Kidney (tissue), 13 donors: ENCODE measurements at regions not wholly inside any gene's neighbourhood (a gene's known extent, or its start where the extent isn't known, plus 50 kb on each side); places are given as distances from the start of the nearest gene placed in this dataset.

Source experiments
- DNase-seq, 5 donors: peaks; one replicate each; pipeline ENCODE4 v3.0.0-alpha.2; 2013 to 2020
- FAIRE-seq: peaks from 2 replicates; lab custom pipeline; 2012; peaks lifted over from hg19 to GRCh38; lab: Jason Lieb, UNC
- H3K27ac ChIP-seq, 2 donors: one replicate each; pipeline ENCODE4 v1.7.0; 2013; ENCODE audit warnings: low read depth in 2 of 2, low read length in 2 of 2, inconsistent platforms in 1 of 2
- H3K27me3 ChIP-seq: one replicate; pipeline ENCODE4 v1.7.1; 2013; ENCODE audit warnings: low read length, inconsistent platforms; ENCODE audit not compliant: control insufficient read depth, insufficient read depth
- H3K36me3 ChIP-seq, 3 donors: one replicate each; pipeline versions ENCODE4 v1.7.0 to v1.7.1; 2013; ENCODE audit warnings: low read length in 3 of 3, control low read depth in 1 of 3, inconsistent platforms in 1 of 3; ENCODE audit not compliant: insufficient read depth in 3 of 3, control insufficient read depth in 2 of 3
- H3K4me1 ChIP-seq, 3 donors: one replicate each; pipeline versions ENCODE4 v1.7.0 to v1.7.1; 2013; ENCODE audit warnings: low read length in 3 of 3, inconsistent platforms in 1 of 3, low read depth in 1 of 3; ENCODE audit not compliant: control insufficient read depth in 2 of 3, insufficient read depth in 2 of 3
- H3K4me3 ChIP-seq, 3 donors: one replicate each; pipeline versions ENCODE4 v1.7.0 to v1.8.1; 2013; ENCODE audit warnings: low read length in 3 of 3, control low read depth in 1 of 3, inconsistent platforms in 1 of 3
- H3K9ac ChIP-seq, 3 donors: one replicate each; pipeline versions ENCODE4 v1.7.0 to v1.7.1; 2013; ENCODE audit warnings: low read length in 3 of 3, control low read depth in 1 of 3, inconsistent platforms in 1 of 3
- H3K9me3 ChIP-seq, 3 donors: one replicate each; pipeline versions ENCODE4 v1.7.0 to v1.7.1; 2013; ENCODE audit warnings: low read length in 3 of 3, control low read depth in 1 of 3, inconsistent platforms in 1 of 3; ENCODE audit not compliant: control insufficient read depth in 2 of 3, insufficient read depth in 1 of 3
- intact Hi-C: fragments of 100-400 bp; cut with DNase I; formaldehyde crosslinking; loops from one replicate; pipeline ENCODE4 v1.11.1; 2022
- TF ChIP-seq, protein P1 (sequence below): IDR thresholded peaks from 3 replicates; pipeline ENCODE4 v1.5.1; 2012; ENCODE audit warnings: mild to moderate bottlenecking, moderate library complexity, borderline replicate concordance; ENCODE audit not compliant: insufficient read depth; ENCODE audit errors: extremely low read depth
- donor health status: control.
- donor health status: control.
- donor health status: control.
- donor health status: control.
- donor health status: control.
- donor health status: DM: yes; HTN: yes; CAD: no.
- donor health status: Normal renal cell carcinoma (clear cell type).

DNA sequence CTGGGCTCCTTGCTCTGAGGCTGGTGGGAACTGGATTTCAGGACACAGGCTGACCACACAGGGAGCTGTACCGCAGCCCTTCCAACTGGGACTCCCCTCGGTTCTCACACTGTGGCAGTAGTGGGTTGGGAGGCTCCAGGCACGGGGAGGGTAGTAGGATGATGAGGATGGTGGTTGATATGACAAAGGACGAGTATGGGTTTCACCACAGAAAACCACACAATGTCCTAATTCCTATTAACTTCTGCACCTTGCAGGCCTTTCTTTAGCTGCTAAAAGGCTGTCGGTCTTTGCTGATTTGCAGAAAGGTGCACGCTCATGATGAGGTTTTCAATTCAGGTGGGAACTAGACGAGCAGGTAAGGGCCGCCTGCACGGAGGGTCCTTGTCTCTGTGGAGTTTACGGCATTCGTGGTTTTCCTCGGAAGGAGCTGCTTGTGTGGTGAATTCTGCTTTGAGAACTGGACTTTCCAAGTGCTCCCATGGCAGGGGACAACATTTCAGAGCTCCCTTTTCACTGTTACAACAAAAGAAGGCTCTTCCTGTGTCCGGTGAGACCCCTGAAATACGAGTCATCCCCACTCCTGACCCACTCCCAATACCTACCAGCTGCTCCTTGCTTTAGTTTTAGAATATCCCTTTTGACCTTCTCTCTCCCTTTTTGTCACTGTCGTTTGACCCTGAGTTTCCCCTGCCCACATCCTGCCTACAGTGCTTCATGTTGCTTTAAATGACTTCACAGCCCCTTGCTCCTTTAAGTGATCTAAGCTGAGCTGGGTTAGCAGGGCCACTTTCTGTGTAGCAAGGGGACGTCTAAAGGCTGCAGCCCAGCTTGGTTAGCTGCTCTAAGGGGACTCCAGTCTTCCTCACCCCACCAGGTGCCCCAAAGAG lies 125.1 kb downstream of the MRPS6 start:
- Histone ChIP-seq H3K4me1 (peaks cover 3 to 14% (median 4%) of the 10 kb centered on the region in 3 donors), H3K27me3 (no peaks in the 10 kb centered on the region), H3K9ac (no peak overlapping the region), H3K27ac (no peak overlapping the region), H3K4me3 (no peak overlapping the region), H3K36me3 (no peaks in the 10 kb centered on the region), H3K9me3 (no peaks in the 10 kb centered on the region)
- intact Hi-C loops, result no loop called here
- FAIRE-seq (no peak), DNase-seq (no peak)
- TF ChIP-seq, protein P1, sequence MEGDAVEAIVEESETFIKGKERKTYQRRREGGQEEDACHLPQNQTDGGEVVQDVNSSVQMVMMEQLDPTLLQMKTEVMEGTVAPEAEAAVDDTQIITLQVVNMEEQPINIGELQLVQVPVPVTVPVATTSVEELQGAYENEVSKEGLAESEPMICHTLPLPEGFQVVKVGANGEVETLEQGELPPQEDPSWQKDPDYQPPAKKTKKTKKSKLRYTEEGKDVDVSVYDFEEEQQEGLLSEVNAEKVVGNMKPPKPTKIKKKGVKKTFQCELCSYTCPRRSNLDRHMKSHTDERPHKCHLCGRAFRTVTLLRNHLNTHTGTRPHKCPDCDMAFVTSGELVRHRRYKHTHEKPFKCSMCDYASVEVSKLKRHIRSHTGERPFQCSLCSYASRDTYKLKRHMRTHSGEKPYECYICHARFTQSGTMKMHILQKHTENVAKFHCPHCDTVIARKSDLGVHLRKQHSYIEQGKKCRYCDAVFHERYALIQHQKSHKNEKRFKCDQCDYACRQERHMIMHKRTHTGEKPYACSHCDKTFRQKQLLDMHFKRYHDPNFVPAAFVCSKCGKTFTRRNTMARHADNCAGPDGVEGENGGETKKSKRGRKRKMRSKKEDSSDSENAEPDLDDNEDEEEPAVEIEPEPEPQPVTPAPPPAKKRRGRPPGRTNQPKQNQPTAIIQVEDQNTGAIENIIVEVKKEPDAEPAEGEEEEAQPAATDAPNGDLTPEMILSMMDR, result no peak

DNA sequence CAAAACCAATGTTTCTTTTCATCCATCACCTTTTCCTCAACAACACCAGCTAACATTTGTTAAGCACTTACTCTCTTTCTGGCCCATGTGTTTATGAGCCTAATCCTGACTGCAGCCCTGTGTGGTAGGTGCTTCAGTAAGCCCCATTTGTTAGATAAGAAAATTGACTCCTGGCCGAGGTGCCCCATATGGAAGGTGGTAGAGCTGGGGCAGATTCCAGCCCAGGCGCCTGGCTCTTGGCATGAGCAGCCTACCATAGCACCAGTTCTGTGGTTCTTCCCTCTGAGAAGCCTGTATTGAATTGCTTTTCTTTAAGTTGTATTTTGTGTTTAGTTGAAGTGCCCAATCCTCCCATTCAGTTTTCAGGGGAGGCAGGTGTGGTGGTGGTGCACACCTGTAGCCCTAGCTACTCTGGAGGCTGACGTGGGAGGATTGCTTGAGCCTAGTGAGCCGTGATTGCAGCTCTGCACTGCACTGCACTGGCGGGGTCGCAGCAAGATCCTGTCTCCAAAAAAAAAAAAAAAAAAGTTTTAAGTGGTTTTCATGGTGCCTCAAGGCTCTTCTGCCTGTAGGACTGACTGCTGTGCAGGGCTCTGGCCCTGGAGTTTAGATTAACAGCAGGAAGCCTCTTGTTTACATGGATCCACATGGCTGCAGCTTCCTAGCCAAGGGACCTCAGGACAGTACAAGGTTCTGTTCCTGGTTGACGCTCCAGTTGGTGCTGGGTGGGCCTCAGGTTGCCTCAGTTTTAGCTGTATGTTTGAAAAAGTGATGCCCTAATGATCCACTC lies 125.9 kb downstream of the MRPS6 start:
- no peaks in the 10 kb centered on the region for H3K27me3 ChIP-seq
- DNase-seq (no peak), FAIRE-seq (no peak)
- H3K4me1 ChIP-seq, result peaks cover 4 to 16% (median 9%) of the 10 kb centered on the region in 3 donors
- H3K4me3 ChIP-seq, result no peak overlapping the region
- no peaks in the 10 kb centered on the region for H3K36me3 ChIP-seq
- TF ChIP-seq, protein P1, result no peak
- intact Hi-C loops, result no loop called here
- H3K9ac ChIP-seq, result no peak overlapping the region
- no peaks in the 10 kb centered on the region for H3K9me3 ChIP-seq
- no peak overlapping the region for H3K27ac ChIP-seq

DNA sequence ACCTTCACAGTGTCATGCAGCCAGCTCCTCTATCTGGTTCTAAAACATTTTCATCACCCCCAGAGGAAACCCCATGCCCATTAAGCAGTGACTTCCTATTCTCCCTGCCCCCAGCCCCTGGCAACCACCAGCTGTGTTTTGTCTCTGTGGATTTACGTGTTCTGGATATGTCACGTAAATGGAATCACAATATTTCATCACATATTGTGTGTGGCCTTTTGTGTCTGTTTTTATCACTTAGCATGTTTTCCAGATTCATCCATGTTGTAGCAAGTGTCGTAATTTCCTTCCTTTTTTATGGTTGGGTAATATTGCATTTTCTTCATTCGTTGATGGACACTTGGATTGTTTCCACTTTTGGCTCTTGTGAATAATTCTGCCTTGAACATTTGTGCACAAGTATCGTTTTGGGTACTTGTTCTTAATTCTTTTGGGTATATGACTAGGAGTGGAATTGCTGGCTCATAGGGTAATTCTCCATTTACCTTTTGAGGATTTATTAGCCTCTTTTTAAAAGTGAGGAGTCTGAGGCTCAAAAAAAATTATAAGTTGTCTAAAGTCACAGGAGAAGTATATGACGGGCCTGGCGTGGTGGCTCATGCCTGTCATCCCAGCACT lies 127.0 kb downstream of the MRPS6 start:
- Histone ChIP-seq H3K4me3 (no peak overlapping the region), H3K9ac (no peak overlapping the region), H3K9me3 (no peaks in the 10 kb centered on the region), H3K27me3 (no peaks in the 10 kb centered on the region), H3K27ac (no peak overlapping the region), H3K4me1 (peaks cover 4 to 20% (median 15%) of the 10 kb centered on the region in 3 donors), H3K36me3 (no peaks in the 10 kb centered on the region)
- FAIRE-seq (no peak), DNase-seq (no peak)
- TF ChIP-seq, protein P1, result no peak
- intact Hi-C loops, result no loop called here
